Memory B cell (primary cell): ENCODE measurements at regions not wholly inside any gene's neighbourhood (a gene's known extent, or its start where the extent isn't known, plus 50 kb on each side); places are given as distances from the start of the nearest gene placed in this dataset.
"Not testable (repeated sequence)": the region's sequence is repeated elsewhere in the genome, so short reads cannot be mapped to it uniquely, and the experiment has no call there.

Experiments used
- ATAC-seq: fragments of 150-1000 bp; cut with Tn5 transposase; 2 replicates; pipeline ENCODE4 v1.10.0; 2021; ENCODE audit warnings: low read depth, mild to moderate bottlenecking, moderate library complexity
- DNase-seq, 2 donors: peaks; one replicate each; pipeline ENCODE4 v3.0.0; 2022; ENCODE audit warnings: low spot score in 2 of 2
- H3K27ac Mint-ChIP-seq: one replicate; pipeline ENCODE4 v1.8.0; 2022; ENCODE audit warnings: mild to moderate bottlenecking, moderate library complexity, mixed read lengths
- H3K27me3 Mint-ChIP-seq: one replicate; pipeline ENCODE4 v1.8.0; 2022; ENCODE audit warnings: mixed read lengths
- H3K36me3 Mint-ChIP-seq: one replicate; pipeline ENCODE4 v1.8.0; 2022; ENCODE audit warnings: mild to moderate bottlenecking, mixed read lengths
- H3K4me1 Mint-ChIP-seq: one replicate; pipeline ENCODE4 v1.8.0; 2022; ENCODE audit warnings: mixed read lengths
- H3K4me3 Mint-ChIP-seq: one replicate; pipeline ENCODE4 v1.8.0; 2022; ENCODE audit warnings: mild to moderate bottlenecking, moderate library complexity, mixed read lengths
- H3K9me3 Mint-ChIP-seq: one replicate; pipeline ENCODE4 v1.8.0; 2022; ENCODE audit warnings: mixed read lengths

GRCh38 chr20:4449957-4450715 lies 201.0 kb upstream of the ADRA1D start:
- Mint-ChIP-seq H3K4me3 (no peak overlapping the region), H3K9me3 (no peaks in the 10 kb centered on the region)

GRCh38 chr20:4445784-4446183 lies 196.7 kb upstream of the ADRA1D start:
- Mint-ChIP-seq H3K27ac (no peak overlapping the region), H3K36me3 (no peaks in the 10 kb centered on the region), H3K4me3 (no peak overlapping the region), H3K27me3 (no peaks in the 10 kb centered on the region), H3K4me1 (no peaks in the 10 kb centered on the region), H3K9me3 (no peaks in the 10 kb centered on the region)
- no peak for ATAC-seq
- DNase-seq, result no peak

More at GRCh38 chr20:4449957-4450715, 201.0 kb upstream of the ADRA1D start:
- no peaks in the 10 kb centered on the region for H3K36me3 Mint-ChIP-seq
- H3K27me3 Mint-ChIP-seq, result peaks cover 5% of the 10 kb centered on the region
- ATAC-seq (no peak), DNase-seq (no peak)
- H3K27ac Mint-ChIP-seq, result no peak overlapping the region
- H3K4me1 Mint-ChIP-seq, result no peaks in the 10 kb centered on the region

DNA sequence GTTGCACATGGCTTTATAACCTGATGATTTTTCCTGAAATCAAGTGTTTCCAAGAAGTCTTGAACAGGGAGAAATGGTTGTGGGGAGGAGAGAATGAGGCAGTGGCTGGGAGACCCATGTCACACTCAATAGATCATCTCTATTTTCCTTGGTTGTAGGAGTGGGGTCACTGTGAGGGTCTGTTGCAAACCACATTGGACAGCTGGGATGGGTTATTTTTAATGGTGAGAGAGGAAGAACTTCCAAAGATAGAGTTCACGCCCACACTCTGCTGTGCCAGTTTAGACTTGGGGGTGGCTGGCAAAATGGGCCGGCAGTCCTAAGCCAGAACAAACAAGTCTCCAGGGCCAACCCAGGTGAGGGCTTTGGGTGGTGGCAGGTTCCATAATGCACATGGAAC lies 196.2 kb upstream of the ADRA1D start:
- Mint-ChIP-seq H3K27me3 (no peaks in the 10 kb centered on the region), H3K9me3 (no peaks in the 10 kb centered on the region), H3K4me3 (no peak overlapping the region), H3K27ac (no peak overlapping the region), H3K36me3 (no peaks in the 10 kb centered on the region), H3K4me1 (no peaks in the 10 kb centered on the region)
- ATAC-seq (no peak), DNase-seq (no peak)

DNA sequence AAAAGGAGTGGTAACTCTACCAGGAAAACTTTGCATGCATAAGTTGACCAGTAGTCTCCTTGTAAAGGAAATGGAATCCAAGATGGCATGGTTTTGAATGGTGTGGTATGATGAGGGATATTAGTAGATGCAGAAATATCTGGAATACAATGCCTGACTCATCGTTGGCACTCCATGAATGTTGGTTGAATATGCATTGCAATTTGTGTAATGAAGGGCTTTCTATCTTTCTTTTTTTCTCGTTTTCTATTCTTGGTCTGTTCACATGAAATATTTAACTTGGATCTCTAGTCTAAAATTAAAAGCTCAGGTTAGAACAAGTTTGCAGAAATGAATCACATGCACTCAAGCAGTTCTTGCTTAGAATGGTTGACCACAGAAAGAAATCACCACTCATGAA lies 195.3 kb upstream of the ADRA1D start:
- DNase-seq, result no peak
- Mint-ChIP-seq H3K27ac (no peak overlapping the region), H3K4me1 (no peaks in the 10 kb centered on the region), H3K27me3 (no peaks in the 10 kb centered on the region), H3K9me3 (no peaks in the 10 kb centered on the region), H3K4me3 (no peak overlapping the region), H3K36me3 (no peaks in the 10 kb centered on the region)
- ATAC-seq, result no peak

GRCh38 chr20:4443016-4443415 lies 193.9 kb upstream of the ADRA1D start:
- no peaks in the 10 kb centered on the region for H3K36me3 Mint-ChIP-seq
- H3K4me1 Mint-ChIP-seq, result no peaks in the 10 kb centered on the region
- DNase-seq (no peak), ATAC-seq (no peak)
- no peak overlapping the region for H3K4me3 Mint-ChIP-seq
- H3K27me3 Mint-ChIP-seq, result no peaks in the 10 kb centered on the region
- no peaks in the 10 kb centered on the region for H3K9me3 Mint-ChIP-seq
- no peak overlapping the region for H3K27ac Mint-ChIP-seq

DNA sequence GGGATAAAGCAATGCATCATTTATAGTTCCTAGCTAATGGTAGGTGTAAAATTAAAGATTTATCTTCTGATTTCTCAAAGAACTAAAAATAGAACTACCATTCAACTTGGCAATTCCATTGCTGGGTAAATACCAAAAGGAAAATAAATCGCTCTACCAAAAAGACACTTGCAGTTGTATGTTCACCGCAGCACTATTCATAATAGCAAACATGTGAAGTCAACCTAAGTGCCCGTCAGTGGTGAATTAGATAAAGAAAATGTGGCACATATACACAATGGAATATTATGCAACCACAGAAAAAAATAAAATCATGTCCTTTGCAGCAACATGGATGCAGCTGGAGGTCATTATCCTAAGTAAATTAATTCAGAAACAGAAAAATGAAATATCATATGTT lies 192.8 kb upstream of the ADRA1D start:
- Mint-ChIP-seq H3K36me3 (no peaks in the 10 kb centered on the region), H3K27ac (no peak overlapping the region), H3K4me3 (no peak overlapping the region), H3K9me3 (no peaks in the 10 kb centered on the region), H3K4me1 (no peaks in the 10 kb centered on the region), H3K27me3 (no peaks in the 10 kb centered on the region)
- ATAC-seq (no peak), DNase-seq (no peak)

DNA sequence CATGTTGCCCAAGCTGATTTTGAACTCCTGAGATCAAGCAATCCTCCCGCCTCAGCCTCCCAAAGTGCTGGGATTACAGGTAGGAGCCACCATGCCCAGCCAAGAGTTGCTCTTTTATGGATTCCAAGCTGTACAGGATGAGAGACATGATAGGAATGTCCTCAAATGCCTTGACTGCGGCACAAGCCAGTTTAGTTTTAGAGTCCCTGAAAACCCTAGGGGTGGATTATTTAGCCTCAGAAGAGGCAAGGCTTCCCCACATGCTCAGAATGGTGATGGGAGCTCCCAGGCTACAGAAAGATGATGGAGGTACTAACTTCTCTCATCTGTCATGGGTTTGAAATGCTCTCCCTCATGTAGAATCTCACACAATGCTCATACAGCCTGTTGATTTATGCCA lies 192.1 kb upstream of the ADRA1D start:
- DNase-seq (no peak), ATAC-seq (no peak)
- peaks cover 2% of the 10 kb centered on the region for H3K27me3 Mint-ChIP-seq
- H3K9me3 Mint-ChIP-seq, result no peaks in the 10 kb centered on the region
- no peak overlapping the region for H3K27ac Mint-ChIP-seq
- H3K36me3 Mint-ChIP-seq, result no peaks in the 10 kb centered on the region
- H3K4me3 Mint-ChIP-seq, result no peak overlapping the region
- H3K4me1 Mint-ChIP-seq, result no peaks in the 10 kb centered on the region

- Mint-ChIP-seq H3K4me1 (no peaks in the 10 kb centered on the region), H3K9me3 (no peaks in the 10 kb centered on the region), H3K27me3 (peaks cover 5% of the 10 kb centered on the region), H3K27ac (no peak overlapping the region), H3K36me3 (no peaks in the 10 kb centered on the region), H3K4me3 (no peak overlapping the region)
- DNase-seq (no peak), ATAC-seq (no peak)
These were observed 190.4 kb upstream of the ADRA1D start for GRCh38 chr20:4439461-4439860.

DNA sequence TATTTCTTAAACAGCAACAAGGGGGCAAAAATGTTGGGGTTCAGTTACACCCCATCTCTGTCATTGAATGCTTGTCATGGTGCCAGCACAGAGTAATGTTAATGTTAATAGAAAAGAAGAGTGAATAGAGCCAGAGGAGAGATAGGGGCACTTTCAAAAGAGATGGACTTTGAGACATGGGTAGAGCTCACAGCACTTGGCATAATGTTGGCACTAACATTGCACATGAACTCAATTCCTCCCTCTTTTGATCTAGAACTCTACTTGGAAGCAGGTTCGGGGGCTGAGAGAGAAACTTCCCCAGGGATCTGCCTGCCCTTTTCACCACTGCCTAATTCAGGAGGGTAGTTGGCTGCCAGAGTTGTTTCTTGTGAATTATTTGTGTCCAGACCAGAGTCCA lies 188.0 kb upstream of the ADRA1D start:
- H3K4me3 Mint-ChIP-seq, result no peak overlapping the region
- DNase-seq, result no peak
- H3K4me1 Mint-ChIP-seq, result no peaks in the 10 kb centered on the region
- no peaks in the 10 kb centered on the region for H3K9me3 Mint-ChIP-seq
- H3K36me3 Mint-ChIP-seq, result no peaks in the 10 kb centered on the region
- H3K27ac Mint-ChIP-seq, result no peak overlapping the region
- no peak for ATAC-seq
- H3K27me3 Mint-ChIP-seq, result peaks cover 9% of the 10 kb centered on the region

- no peaks in the 10 kb centered on the region for H3K9me3 Mint-ChIP-seq
- H3K4me3 Mint-ChIP-seq, result no peak overlapping the region
- peaks cover 9% of the 10 kb centered on the region for H3K27me3 Mint-ChIP-seq
- H3K4me1 Mint-ChIP-seq, result no peaks in the 10 kb centered on the region
- H3K36me3 Mint-ChIP-seq, result no peaks in the 10 kb centered on the region
- ATAC-seq, result no peak
- no peak overlapping the region for H3K27ac Mint-ChIP-seq
- DNase-seq, result no peak
These were observed 186.8 kb upstream of the ADRA1D start for GRCh38 chr20:4435671-4436455.

- Mint-ChIP-seq H3K27ac (no peak overlapping the region), H3K36me3 (no peaks in the 10 kb centered on the region), H3K4me1 (no peaks in the 10 kb centered on the region), H3K4me3 (no peak overlapping the region), H3K9me3 (no peaks in the 10 kb centered on the region), H3K27me3 (peaks cover 9% of the 10 kb centered on the region)
- no peak for ATAC-seq
- DNase-seq, result no peak
These were observed 186.1 kb upstream of the ADRA1D start for GRCh38 chr20:4435225-4435624.

DNA sequence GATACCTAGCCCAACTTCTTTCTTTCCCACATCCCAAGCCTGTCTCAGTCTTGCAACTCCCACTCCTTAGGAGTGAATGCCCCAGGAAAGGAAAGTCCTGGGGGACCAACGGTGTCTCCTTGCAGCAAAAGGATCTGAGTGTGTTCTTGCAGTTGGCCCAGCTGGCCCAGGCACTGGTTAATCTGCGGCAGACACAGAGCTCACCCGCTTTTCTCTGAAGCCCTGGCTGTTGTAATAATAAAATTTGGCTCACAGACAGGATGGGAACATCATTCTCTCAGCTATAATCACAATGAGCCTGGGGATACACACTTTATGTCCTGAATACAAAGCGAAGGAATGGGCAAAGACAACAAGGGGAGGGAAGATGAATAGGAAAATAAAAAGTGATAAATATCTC lies 185.6 kb upstream of the ADRA1D start:
- Mint-ChIP-seq H3K36me3 (no peaks in the 10 kb centered on the region), H3K4me3 (no peak overlapping the region), H3K27me3 (peaks cover 9% of the 10 kb centered on the region), H3K27ac (no peak overlapping the region), H3K9me3 (no peaks in the 10 kb centered on the region), H3K4me1 (no peaks in the 10 kb centered on the region)
- ATAC-seq (no peak), DNase-seq (no peak)

- Mint-ChIP-seq H3K27ac (no peak overlapping the region), H3K27me3 (peaks cover 9% of the 10 kb centered on the region), H3K36me3 (no peaks in the 10 kb centered on the region), H3K4me3 (no peak overlapping the region), H3K9me3 (no peaks in the 10 kb centered on the region), H3K4me1 (no peaks in the 10 kb centered on the region)
- ATAC-seq, result no peak
- no peak for DNase-seq
These were observed 182.4 kb upstream of the ADRA1D start for GRCh38 chr20:4431446-4431845.

- not testable (repeated sequence) for DNase-seq, H3K36me3 Mint-ChIP-seq, H3K4me3 Mint-ChIP-seq, ATAC-seq, H3K4me1 Mint-ChIP-seq, H3K27me3 Mint-ChIP-seq, H3K27ac Mint-ChIP-seq, H3K9me3 Mint-ChIP-seq
These were observed 181.7 kb upstream of the ADRA1D start for GRCh38 chr20:4430826-4431225.
